H1 (cell line): ENCODE measurements at regions not wholly inside any gene's neighbourhood (a gene's known extent, or its start where the extent isn't known, plus 50 kb on each side); places are given as distances from the start of the nearest gene placed in this dataset.

Experiments
- CTCF ChIA-PET: fragments of 300-600 bp; sonication (Branson Sonifier 250); formaldehyde crosslinking; loops from one replicate; lab custom pipeline; 2021; ENCODE audit not compliant: partially characterized antibody; lab: Charles Lee
- POLR2A ChIA-PET: fragments of 300-600 bp; sonication (Branson Sonifier 250); formaldehyde crosslinking; loops from one replicate; lab custom pipeline; 2021; ENCODE audit warnings: inconsistent platforms; ENCODE audit not compliant: partially characterized antibody; lab: Charles Lee
- DNase-seq, 2 experiments: peaks; one replicate each; pipeline versions ENCODE4 v3.0.0 to v3.0.0-alpha.2; 2010 to 2022; ENCODE audit warnings: low spot score in 2 of 2, low read depth in 1 of 2, mixed read lengths in 1 of 2
- FAIRE-seq: peaks from 2 replicates; lab custom pipeline; 2011; peaks lifted over from hg19 to GRCh38; lab: Jason Lieb, UNC
- H2AFZ ChIP-seq: 2 replicates; pipeline ENCODE4 v1.8.1; 2012; ENCODE audit warnings: low read length, inconsistent platforms
- H2AK5ac ChIP-seq: 2 replicates; pipeline ENCODE4 v1.6.1; 2013; ENCODE audit warnings: low read depth, low read length
- H2BK120ac ChIP-seq: replicated peaks from 2 replicates; pipeline ENCODE3; 2013; ENCODE audit warnings: low read depth, low read length, inconsistent platforms
- H2BK12ac ChIP-seq: 2 replicates; pipeline ENCODE4 v1.6.1; 2013; ENCODE audit warnings: low read depth, low read length
- H2BK15ac ChIP-seq: 2 replicates; pipeline ENCODE4 v1.6.1; 2013; ENCODE audit warnings: low read length
- H2BK20ac ChIP-seq: 2 replicates; pipeline ENCODE4 v1.6.1; 2013; ENCODE audit warnings: low read length
- H2BK5ac ChIP-seq: 2 replicates; pipeline ENCODE4 v1.6.1; 2013; ENCODE audit warnings: low read depth, low read length
- H3K14ac ChIP-seq: 2 replicates; pipeline ENCODE4 v1.6.1; 2013; ENCODE audit warnings: inconsistent platforms; ENCODE audit not compliant: insufficient read length
- H3K18ac ChIP-seq: 2 replicates; pipeline ENCODE4 v1.6.1; 2013; ENCODE audit warnings: low read length; ENCODE audit errors: extremely low read depth
- H3K23ac ChIP-seq: 2 replicates; pipeline ENCODE4 v1.6.1; 2013; ENCODE audit warnings: inconsistent platforms; ENCODE audit not compliant: insufficient read length
- H3K23me2 ChIP-seq: 2 replicates; pipeline ENCODE4 v1.6.1; 2013; ENCODE audit warnings: low read depth, low read length
- H3K27ac ChIP-seq: 2 replicates; pipeline ENCODE4 v1.6.1; 2011; ENCODE audit warnings: low read depth, low read length, inconsistent platforms
- H3K27me3 ChIP-seq, 4 experiments: replicated peaks in 1 of 4; 1 replicate in 1 of 4; 2 replicates in 3 of 4; pipeline versions ENCODE4 v1.6.1 to v1.8.1; 2011 to 2013; ENCODE audit warnings: low read length in 3 of 4, mild to moderate bottlenecking in 3 of 4, inconsistent platforms in 2 of 4, mixed read lengths in 2 of 4, moderate library complexity in 1 of 4; ENCODE audit not compliant: control insufficient read depth in 3 of 4, insufficient read depth in 3 of 4; ENCODE audit errors: extremely low read depth in 1 of 4
- H3K36me3 ChIP-seq, 4 experiments: 2 replicates each; pipeline versions ENCODE4 v1.6.1 to v1.8.1; 2011 to 2013; ENCODE audit warnings: mild to moderate bottlenecking in 4 of 4, low read length in 3 of 4, moderate library complexity in 2 of 4, control low read depth in 1 of 4, inconsistent platforms in 1 of 4; ENCODE audit not compliant: insufficient read depth in 4 of 4, control insufficient read depth in 2 of 4
- H3K4ac ChIP-seq: replicated peaks from 2 replicates; pipeline ENCODE3; 2013; ENCODE audit warnings: low read length, low read depth, mixed read lengths, inconsistent platforms; ENCODE audit not compliant: insufficient read length
- H3K4me1 ChIP-seq, 4 experiments: replicated peaks in 1 of 4; 1 replicate in 1 of 4; 2 replicates in 3 of 4; pipeline versions ENCODE4 v1.6.1 to v1.8.1; 2011 to 2013; ENCODE audit warnings: low read length in 3 of 4, inconsistent platforms in 2 of 4, mixed read lengths in 1 of 4; ENCODE audit not compliant: insufficient read depth in 4 of 4, control insufficient read depth in 3 of 4
- H3K4me2 ChIP-seq, 2 experiments: 2 replicates each; pipeline versions ENCODE4 v1.6.1 to v1.8.1; 2011 to 2013; ENCODE audit warnings: low read depth in 2 of 2, low read length in 2 of 2, control low read depth in 1 of 2, inconsistent platforms in 1 of 2, mild to moderate bottlenecking in 1 of 2; ENCODE audit not compliant: insufficient read depth in 1 of 2
- H3K4me3 ChIP-seq, 4 experiments: fragments of 200-600, 300-600 bp in 1 of 4; sonication (generic), shearing (Covaris generic), sonication (Bioruptor Twin) in 1 of 4; 2 replicates each; pipeline versions ENCODE4 v1.5.1 to v1.8.1; 2011 to 2016; ENCODE audit warnings: low read length in 4 of 4, low read depth in 3 of 4, control low read depth in 2 of 4, inconsistent platforms in 2 of 4, mild to moderate bottlenecking in 2 of 4, mixed read lengths in 1 of 4, moderate library complexity in 1 of 4; ENCODE audit not compliant: insufficient read depth in 2 of 4; ENCODE audit errors: extremely low read depth in 1 of 4
- H3K56ac ChIP-seq: replicated peaks from 2 replicates; pipeline ENCODE3; 2013; ENCODE audit warnings: low read depth, mild to moderate bottlenecking, mixed read lengths, low read length, inconsistent platforms; ENCODE audit not compliant: insufficient read length
- H3K79me1 ChIP-seq: 2 replicates; pipeline ENCODE4 v1.6.1; 2013; ENCODE audit warnings: low read depth, low read length, control low read depth
- H3K79me2 ChIP-seq, 2 experiments: 2 replicates each; pipeline versions ENCODE4 v1.6.1 to v1.8.1; 2012 to 2013; ENCODE audit warnings: low read length in 2 of 2, mild to moderate bottlenecking in 2 of 2, inconsistent platforms in 1 of 2; ENCODE audit not compliant: insufficient read depth in 2 of 2, control insufficient read depth in 1 of 2
- H3K9ac ChIP-seq, 4 experiments: replicated peaks in 1 of 4; 1 replicate in 1 of 4; 2 replicates in 3 of 4; pipeline versions ENCODE4 v1.6.1 to v1.8.1; 2011 to 2013; ENCODE audit warnings: low read depth in 3 of 4, low read length in 3 of 4, control low read depth in 2 of 4, mild to moderate bottlenecking in 2 of 4, moderate library complexity in 2 of 4, inconsistent platforms in 1 of 4; ENCODE audit errors: extremely low read depth in 1 of 4
- H3K9me3 ChIP-seq, 2 experiments: 2 replicates each; pipeline versions ENCODE4 v1.6.1 to v1.8.1; 2012 to 2013; ENCODE audit warnings: mild to moderate bottlenecking in 2 of 2, moderate library complexity in 2 of 2, control low read depth in 1 of 2, inconsistent platforms in 1 of 2, low read depth in 1 of 2, low read length in 1 of 2, mixed read lengths in 1 of 2; ENCODE audit not compliant: insufficient read depth in 2 of 2
- H4K20me1 ChIP-seq, 2 experiments: replicated peaks in 1 of 2; 2 replicates each; pipeline versions ENCODE3 to v1.8.1; 2011 to 2013; ENCODE audit warnings: inconsistent platforms in 2 of 2, low read length in 2 of 2, mild to moderate bottlenecking in 1 of 2; ENCODE audit not compliant: insufficient read depth in 2 of 2, control insufficient read depth in 1 of 2
- H4K5ac ChIP-seq: 2 replicates; pipeline ENCODE4 v1.6.1; 2013; ENCODE audit warnings: low read length, low read depth, mixed read lengths, inconsistent platforms; ENCODE audit not compliant: insufficient read length
- H4K8ac ChIP-seq: 2 replicates; pipeline ENCODE4 v1.8.0; 2013; ENCODE audit warnings: mild to moderate bottlenecking, moderate library complexity, low read length, inconsistent platforms; ENCODE audit not compliant: insufficient read depth; ENCODE audit errors: extremely low read depth
- H4K91ac ChIP-seq: replicated peaks from 2 replicates; pipeline ENCODE3; 2013; ENCODE audit warnings: low read length, mixed read lengths, inconsistent platforms; ENCODE audit not compliant: insufficient read length
- ASH2L ChIP-seq: fragments of 200-600, 300-600 bp; sonication (generic); IDR thresholded peaks from one replicate; pipeline ENCODE4 v1.7.1; 2017; ENCODE audit warnings: low read length
- BRCA1 ChIP-seq: IDR thresholded peaks from 2 replicates; pipeline ENCODE4 v1.6.1; 2012; ENCODE audit warnings: low read depth, low read length, improper control_type of control experiment
- CBX5 ChIP-seq: fragments of 300-800, 300-1000 bp; sonication (generic); IDR thresholded peaks from 2 replicates; pipeline ENCODE4 v1.7.1; 2016; ENCODE audit warnings: antibody characterized with exemption, low read length, low read depth
- GABPA ChIP-seq: IDR thresholded peaks from 2 replicates; pipeline ENCODE4 v1.6.1; 2011; ENCODE audit warnings: mild to moderate bottlenecking, low read length, moderate library complexity, borderline replicate concordance; ENCODE audit not compliant: insufficient read depth
- KDM1A ChIP-seq: fragments of 200-600, 300-600 bp; sonication (generic); IDR thresholded peaks from 2 replicates; pipeline ENCODE4 v1.7.1; 2016; ENCODE audit warnings: mild to moderate bottlenecking, low read length, borderline replicate concordance
- KDM5A ChIP-seq: fragments of 200-600 bp; IDR thresholded peaks from 2 replicates; pipeline ENCODE4 v1.7.1; 2012; ENCODE audit warnings: mild to moderate bottlenecking, low read length, inconsistent platforms, mixed read lengths
- MAX ChIP-seq: IDR thresholded peaks from 2 replicates; pipeline ENCODE4 v1.6.1; 2012; ENCODE audit warnings: inconsistent platforms
- POLR2A ChIP-seq, 2 experiments: IDR thresholded peaks; 1 replicate in 1 of 2; 2 replicates in 1 of 2; pipeline ENCODE4 v1.6.1; 2011; ENCODE audit warnings: low read depth in 2 of 2, low read length in 2 of 2, mild to moderate bottlenecking in 2 of 2; ENCODE audit errors: control extremely low read depth in 1 of 2
- POU5F1 ChIP-seq: IDR thresholded peaks from 2 replicates; pipeline ENCODE4 v1.6.1; 2011; ENCODE audit warnings: low read depth, mild to moderate bottlenecking, low read length, moderate library complexity
- RBBP5 ChIP-seq: IDR thresholded peaks from 2 replicates; pipeline ENCODE4 v1.7.1; 2012; ENCODE audit warnings: low read depth, mild to moderate bottlenecking, inconsistent platforms, low read length, moderate library complexity, borderline replicate concordance
- SIX5 ChIP-seq: IDR thresholded peaks from 2 replicates; pipeline ENCODE4 v1.6.1; 2011; ENCODE audit warnings: mild to moderate bottlenecking, low read depth, low read length
- SP4 ChIP-seq: IDR thresholded peaks from 2 replicates; pipeline ENCODE4 v1.6.1; 2012; ENCODE audit warnings: low read length, inconsistent platforms
- WGBS, 2 experiments: shearing (Covaris generic) in 1 of 2; methylation state at CpG; one replicate each; pipeline versions ENCODE4 v1.1.6 to v1.1.7; 2013 to 2015; ENCODE audit warnings: low lambda C conversion rate in 2 of 2, mixed read lengths in 2 of 2, inconsistent platforms in 1 of 2, low coverage in 1 of 2, missing lambda C conversion rate in 1 of 2; ENCODE audit not compliant: insufficient replicate concordance in 2 of 2, insufficient coverage in 1 of 2, insufficient read length in 1 of 2; ENCODE audit errors: extremely low coverage in 1 of 2, missing lambda C conversion rate in 1 of 2; 5-methylcytosine and 5-hydroxymethylcytosine counted together
- TF ChIP-seq, protein P1 (sequence below), 3 experiments: IDR thresholded peaks; 1 replicate in 2 of 3; 2 replicates in 1 of 3; pipeline versions ENCODE4 v1.5.1 to v1.6.1; 2011; ENCODE audit warnings: low read length in 3 of 3, mild to moderate bottlenecking in 3 of 3, inconsistent platforms in 2 of 3, low read depth in 1 of 3, moderate library complexity in 1 of 3; ENCODE audit not compliant: insufficient read depth in 1 of 3; ENCODE audit errors: control extremely low read depth in 1 of 3

- ChIA-PET POLR2A (no interaction called here), CTCF (interaction anchor here (1.2 to 1.6 kb wide), 2 partner anchors 10 to 34 kb away, joined by 4 read pairs; no protein-coding TSS in a partner anchor)
- Histone ChIP-seq H3K23ac (no peak overlapping the region), H4K91ac (no peak overlapping the region), H3K56ac (no peak overlapping the region), H3K9ac (no peak overlapping the region), H3K4me3 (no peak overlapping the region), H4K20me1 (no peaks in the 10 kb centered on the region), H2AK5ac (no peak overlapping the region), H3K23me2 (no peaks in the 10 kb centered on the region), H3K9me3 (no peaks in the 10 kb centered on the region), H3K14ac (no peak overlapping the region), H2AFZ (no peak overlapping the region), H2BK5ac (no peak overlapping the region), H3K4me2 (no peak overlapping the region), H4K5ac (no peak overlapping the region), H4K8ac (no peak overlapping the region), H3K18ac (no peak overlapping the region), H3K27me3 (no peaks in the 10 kb centered on the region; a peak in 1 of 7 replicates), H2BK15ac (no peak overlapping the region), H3K79me1 (no peaks in the 10 kb centered on the region), H3K4me1 (peaks cover 0 to 12% (median 6%) of the 10 kb centered on the region in 4 experiments; a peak in 5 of 7 replicates), H3K36me3 (no peaks in the 10 kb centered on the region), H2BK120ac (no peak overlapping the region), H2BK12ac (no peak overlapping the region), H2BK20ac (no peak overlapping the region), H3K4ac (no peak overlapping the region), H3K27ac (no peak overlapping the region), H3K79me2 (no peaks in the 10 kb centered on the region)
- DNase-seq (no peak), FAIRE-seq (no peak)
- WGBS, 2 experiments, result 96% methylated on average over 4 of the region's 4 CpGs; no CpG with 5 or more reads in 1 of the 2 experiments
- TF ChIP-seq KDM5A (no peak), RBBP5 (no peak), BRCA1 (no peak), SP4 (no peak), CBX5 (no peak), KDM1A (no peak), GABPA (no peak), POU5F1 (no peak), SIX5 (no peak), ASH2L (no peak), POLR2A (IDR thresholded peaks at IDR 0.05; ENCODE audit: control extremely low read depth in 1 of 2, low read depth in 2 of 2, low read length in 2 of 2) (no peak), MAX (no peak)
- TF ChIP-seq, protein P1, sequence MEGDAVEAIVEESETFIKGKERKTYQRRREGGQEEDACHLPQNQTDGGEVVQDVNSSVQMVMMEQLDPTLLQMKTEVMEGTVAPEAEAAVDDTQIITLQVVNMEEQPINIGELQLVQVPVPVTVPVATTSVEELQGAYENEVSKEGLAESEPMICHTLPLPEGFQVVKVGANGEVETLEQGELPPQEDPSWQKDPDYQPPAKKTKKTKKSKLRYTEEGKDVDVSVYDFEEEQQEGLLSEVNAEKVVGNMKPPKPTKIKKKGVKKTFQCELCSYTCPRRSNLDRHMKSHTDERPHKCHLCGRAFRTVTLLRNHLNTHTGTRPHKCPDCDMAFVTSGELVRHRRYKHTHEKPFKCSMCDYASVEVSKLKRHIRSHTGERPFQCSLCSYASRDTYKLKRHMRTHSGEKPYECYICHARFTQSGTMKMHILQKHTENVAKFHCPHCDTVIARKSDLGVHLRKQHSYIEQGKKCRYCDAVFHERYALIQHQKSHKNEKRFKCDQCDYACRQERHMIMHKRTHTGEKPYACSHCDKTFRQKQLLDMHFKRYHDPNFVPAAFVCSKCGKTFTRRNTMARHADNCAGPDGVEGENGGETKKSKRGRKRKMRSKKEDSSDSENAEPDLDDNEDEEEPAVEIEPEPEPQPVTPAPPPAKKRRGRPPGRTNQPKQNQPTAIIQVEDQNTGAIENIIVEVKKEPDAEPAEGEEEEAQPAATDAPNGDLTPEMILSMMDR (IDR thresholded peaks at IDR 0.05; ENCODE audit: control extremely low read depth in 1 of 3, insufficient read depth in 1 of 3, low read depth in 1 of 3, low read length in 3 of 3), result no peak
Observed at GRCh38 chr7:33721895-33722294, 183.4 kb upstream of the BMPER start.
